ENCODE measurements at regions not wholly inside any gene's neighbourhood (a gene's known extent, or its start where the extent isn't known, plus 50 kb on each side); places are given as distances from the start of the nearest gene placed in this dataset.

- H3K4me1 Mint-ChIP-seq (ENCODE audit: low read depth) = peaks cover 9% of the 10 kb centered on the region
- H3K27ac Mint-ChIP-seq = no peak overlapping the region
- peak; percentile 44 for TF ChIP-seq CTCF (IDR thresholded peaks at IDR 0.05; ENCODE audit: unreplicated experiment)
- H3K36me3 Mint-ChIP-seq (ENCODE audit: insufficient read depth) = no peaks in the 10 kb centered on the region
- H3K9me3 Mint-ChIP-seq (ENCODE audit: low read depth) = no peaks in the 10 kb centered on the region
- no peak overlapping the region for H3K4me3 Mint-ChIP-seq (ENCODE audit: low read depth)
- H3K27me3 Mint-ChIP-seq = peaks cover 10% of the 10 kb centered on the region
- no peak for DNase-seq (ENCODE audit: low spot score, unreplicated experiment)
Measured at GRCh38 chr3:14274999-14275961, 96.7 kb downstream of the LSM3 start.

DNA sequence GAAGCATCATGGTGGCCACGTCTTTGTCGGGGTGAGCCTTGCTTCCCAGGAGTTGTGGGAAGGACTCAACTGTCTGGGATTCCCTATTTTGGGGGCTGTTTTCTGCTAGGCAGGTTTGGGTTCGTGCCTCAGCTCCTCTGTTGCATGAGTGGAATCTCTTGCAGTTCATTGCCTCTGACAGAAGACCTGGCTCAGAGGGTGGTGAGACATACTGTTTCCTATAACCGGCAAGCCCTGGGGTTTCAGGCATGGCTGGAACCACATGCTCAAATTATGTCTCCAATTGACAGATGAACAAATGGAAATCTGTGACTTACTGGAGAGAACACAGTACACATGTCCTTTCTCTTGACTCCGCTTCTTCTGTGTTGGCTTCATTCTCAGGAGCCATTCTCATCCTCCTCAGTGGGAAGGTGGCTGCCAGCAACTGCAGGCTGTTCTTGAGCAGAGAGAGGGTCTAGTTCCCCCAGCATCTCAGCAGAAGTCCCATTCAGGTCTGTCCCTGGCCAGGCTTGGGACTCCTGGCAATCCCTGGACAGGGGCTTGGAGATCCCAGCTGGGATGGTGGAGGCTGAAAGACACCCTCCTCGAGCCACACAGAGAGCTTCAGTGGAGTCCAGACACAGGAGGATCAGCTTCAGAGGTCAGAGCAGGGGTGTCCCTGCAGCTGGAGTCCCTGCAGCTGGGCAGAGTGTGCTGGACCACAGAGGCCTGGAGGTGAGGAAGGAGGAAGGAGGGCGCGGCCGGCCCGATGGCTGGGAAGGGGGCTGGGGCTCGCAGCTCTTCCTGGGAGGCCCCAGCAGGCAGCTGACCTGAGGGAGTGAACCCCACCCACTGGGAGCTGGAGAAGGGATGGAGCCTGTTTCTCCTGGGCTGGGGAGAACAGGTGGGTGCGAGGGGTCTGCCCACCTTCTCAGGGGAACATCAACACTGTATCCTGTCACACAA, 97.6 kb downstream of the LSM3 start:
- Mint-ChIP-seq H3K4me1 (ENCODE audit: low read depth) (peaks cover 9% of the 10 kb centered on the region), H3K9me3 (ENCODE audit: low read depth) (no peaks in the 10 kb centered on the region), H3K4me3 (ENCODE audit: low read depth) (no peak overlapping the region), H3K36me3 (ENCODE audit: insufficient read depth) (no peaks in the 10 kb centered on the region), H3K27ac (no peak overlapping the region), H3K27me3 (peaks cover 12% of the 10 kb centered on the region)
- TF ChIP-seq CTCF (IDR thresholded peaks at IDR 0.05; ENCODE audit: unreplicated experiment) = no peak
- DNase-seq (ENCODE audit: low spot score, unreplicated experiment) = no peak

DNA sequence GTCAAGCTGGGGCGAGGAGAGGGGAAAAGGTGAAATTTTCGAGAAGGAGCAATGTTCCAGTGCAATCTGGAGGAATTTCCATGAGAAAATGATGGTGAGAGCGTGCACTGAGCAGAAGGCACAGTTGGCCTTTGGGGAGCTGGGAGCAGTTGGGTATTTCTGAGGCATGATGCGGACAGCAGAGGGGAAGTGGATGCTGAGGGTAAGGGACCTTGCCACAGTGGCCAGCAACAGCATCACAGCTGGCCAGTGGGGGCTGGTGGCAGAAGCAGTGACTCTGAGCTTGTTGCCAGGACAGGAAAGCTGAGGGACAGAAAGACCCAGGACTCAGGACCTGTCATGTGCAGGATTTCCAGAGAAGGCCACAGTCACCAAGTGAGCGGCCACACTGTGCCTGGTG, 98.9 kb downstream of the LSM3 start:
- Mint-ChIP-seq H3K36me3 (ENCODE audit: insufficient read depth) (no peaks in the 10 kb centered on the region), H3K27me3 (peaks cover 23% of the 10 kb centered on the region), H3K27ac (no peak overlapping the region), H3K4me1 (ENCODE audit: low read depth) (peaks cover 9% of the 10 kb centered on the region), H3K9me3 (ENCODE audit: low read depth) (no peaks in the 10 kb centered on the region), H3K4me3 (ENCODE audit: low read depth) (no peak overlapping the region)
- no peak for TF ChIP-seq CTCF (IDR thresholded peaks at IDR 0.05; ENCODE audit: unreplicated experiment)
- DNase-seq (ENCODE audit: low spot score, unreplicated experiment) = no peak

GRCh38 chr3:14278265-14278798, 99.7 kb downstream of the LSM3 start:
- no peak overlapping the region for H3K4me3 Mint-ChIP-seq (ENCODE audit: low read depth)
- peaks cover 23% of the 10 kb centered on the region for H3K27me3 Mint-ChIP-seq
- no peak overlapping the region for H3K27ac Mint-ChIP-seq
- peaks cover 3% of the 10 kb centered on the region for H3K4me1 Mint-ChIP-seq (ENCODE audit: low read depth)
- no peaks in the 10 kb centered on the region for H3K36me3 Mint-ChIP-seq (ENCODE audit: insufficient read depth)
- no peak for TF ChIP-seq CTCF (IDR thresholded peaks at IDR 0.05; ENCODE audit: unreplicated experiment)
- H3K9me3 Mint-ChIP-seq (ENCODE audit: low read depth) = no peaks in the 10 kb centered on the region
- no peak for DNase-seq (ENCODE audit: low spot score, unreplicated experiment)

Data from progenitor cell of endocrine pancreas (in vitro differentiated cells).